Keratinocyte (primary cell): ENCODE measurements at regions not wholly inside any gene's neighbourhood (a gene's known extent, or its start where the extent isn't known, plus 50 kb on each side); places are given as distances from the start of the nearest gene placed in this dataset.

ENCODE experiments used
- CTCF ChIP-seq, 3 experiments: IDR thresholded peaks in 1 of 3; conservative IDR thresholded peaks in 1 of 3; optimal IDR thresholded peaks in 1 of 3; 2 replicates in 2 of 3; 3 replicates in 1 of 3; pipeline versions ENCODE3 to v1.5.1; 2011; ENCODE audit warnings: low read length in 3 of 3, mild to moderate bottlenecking in 3 of 3, moderate library complexity in 2 of 3, control low read depth in 1 of 3, inconsistent platforms in 1 of 3; ENCODE audit not compliant: insufficient read depth in 2 of 3; ENCODE audit errors: extremely low read depth in 1 of 3
- EZH2 ChIP-seq: IDR thresholded peaks from one replicate; pipeline ENCODE4 v1.6.1; 2012; ENCODE audit warnings: inconsistent platforms, mild to moderate bottlenecking, low read length, moderate library complexity

- TF ChIP-seq CTCF (optimal IDR thresholded peaks at IDR 0.05 in 1 of 3, IDR thresholded peaks at IDR 0.05 in 1 of 3, conservative IDR thresholded peaks at IDR 0.05 in 1 of 3; ENCODE audit: extremely low read depth in 1 of 3, insufficient read depth in 2 of 3, low read length in 3 of 3) (no peak), EZH2 (no peak)
Observed at GRCh38 chr2:66674087-66674486, 239.2 kb downstream of the MEIS1 start.
